ENCODE measurements at regions not wholly inside any gene's neighbourhood (a gene's known extent, or its start where the extent isn't known, plus 50 kb on each side); places are given as distances from the start of the nearest gene placed in this dataset.

DNA sequence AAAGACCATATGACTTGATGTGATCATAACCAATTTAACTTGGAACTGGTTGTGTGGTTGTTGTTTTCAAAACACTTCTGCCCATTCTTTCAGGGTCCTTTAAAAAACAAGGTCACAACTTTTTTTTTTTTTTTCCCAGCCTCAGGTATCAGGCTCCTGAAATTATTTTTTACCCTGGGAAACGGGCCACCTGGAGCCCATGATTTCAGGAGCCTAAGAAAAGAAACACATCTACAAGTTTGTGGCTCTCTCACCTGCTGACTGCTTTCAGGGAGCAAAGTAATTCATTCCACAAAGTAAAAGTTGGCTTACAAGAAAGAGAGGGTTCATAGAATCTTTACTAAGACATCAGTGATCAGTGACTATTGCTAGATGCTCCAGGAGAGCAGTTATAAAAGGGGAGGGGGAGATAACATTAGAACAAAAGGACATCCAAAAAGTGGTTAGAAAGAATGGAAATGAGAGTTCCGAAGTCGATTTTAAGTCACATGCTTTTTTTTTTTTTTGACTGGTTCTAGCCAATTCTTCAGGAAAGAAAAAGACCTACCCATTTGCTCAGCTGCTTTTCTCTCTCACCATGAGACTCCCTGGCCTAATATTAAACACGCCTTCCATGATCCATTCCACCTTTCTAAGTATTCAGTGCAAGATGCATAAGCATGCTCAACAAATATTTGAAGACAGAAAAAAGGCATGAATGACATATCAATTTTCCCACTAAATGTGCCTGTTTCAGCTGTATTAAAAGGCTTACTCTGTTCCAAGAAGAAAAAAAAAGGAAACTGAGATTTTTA lies 267.3 kb downstream of the LRATD1 start (continued):
- TF ChIP-seq SAP30 (IDR thresholded peaks at IDR 0.05; ENCODE audit: insufficient read depth, insufficient replicate concordance, low read length) (no peak), KDM1A (IDR thresholded peaks at IDR 0.05; ENCODE audit: borderline replicate concordance, low read length) (no peak)
